Adrenal gland (tissue), 5 donors: ENCODE measurements at regions not wholly inside any gene's neighbourhood (a gene's known extent, or its start where the extent isn't known, plus 50 kb on each side); places are given as distances from the start of the nearest gene placed in this dataset.

ENCODE experiments used
- CTCF ChIP-seq, 6 experiments: fragments of 450-650 bp in 4 of 6; fragments of 200-600 bp in 2 of 6; sonication (generic) in 1 of 6; IDR thresholded peaks; 1 replicate in 5 of 6; 2 replicates in 1 of 6; pipeline versions ENCODE4 v1.5.1 to v1.8.0; 2016 to 2021; ENCODE audit warnings: antibody characterized with exemption in 6 of 6, mild to moderate bottlenecking in 2 of 6, moderate library complexity in 1 of 6
- POLR2A ChIP-seq, 2 donors: fragments of 450-650 bp; IDR thresholded peaks; one replicate each; pipeline ENCODE4 v1.6.1; 2017; ENCODE audit warnings: antibody characterized with exemption in 2 of 2, mild to moderate bottlenecking in 2 of 2, moderate library complexity in 1 of 2
- donor health status: DM: no; HTN: no; CAD: no.

GRCh38 chr2:101558740-101559525 lies 84.0 kb upstream of the RFX8 start:
- no peak for TF ChIP-seq CTCF (IDR thresholded peaks at IDR 0.05)
- no peak for TF ChIP-seq POLR2A (IDR thresholded peaks at IDR 0.05)
